ENCODE measurements at regions not wholly inside any gene's neighbourhood (a gene's known extent, or its start where the extent isn't known, plus 50 kb on each side); places are given as distances from the start of the nearest gene placed in this dataset.

- Histone ChIP-seq H3K18ac (ENCODE audit: insufficient read length, low read depth, low read length) (no peak overlapping the region), H2BK12ac (ENCODE audit: insufficient read length, low read depth, low read length) (no peak overlapping the region), H3K79me2 (ENCODE audit: insufficient read depth, low read length) (no peaks in the 10 kb centered on the region), H2BK5ac (ENCODE audit: insufficient read length, low read length) (no peak overlapping the region), H3K27me3 (ENCODE audit: insufficient read depth, low read length) (no peaks in the 10 kb centered on the region), H3K79me1 (ENCODE audit: insufficient read depth, low read depth, low read length, poor library complexity, severe bottlenecking) (no peaks in the 10 kb centered on the region), H3K4me1 (ENCODE audit: insufficient read depth, low read length) (no peaks in the 10 kb centered on the region), H2AK5ac (ENCODE audit: insufficient read length, low read length) (no peak overlapping the region), H3K4ac (ENCODE audit: low read depth, low read length) (no peak overlapping the region), H3K9me3 (ENCODE audit: control insufficient read depth, low read depth, low read length) (no peaks in the 10 kb centered on the region), H4K91ac (ENCODE audit: insufficient read length, low read depth, low read length) (no peak overlapping the region), H2BK20ac (ENCODE audit: low read depth, low read length, poor library complexity, severe bottlenecking) (no peak overlapping the region), H3K23ac (ENCODE audit: insufficient read length, low read depth, low read length) (no peak overlapping the region), H2BK120ac (ENCODE audit: low read depth, low read length, poor library complexity, severe bottlenecking) (no peak overlapping the region), H3T11ph (ENCODE audit: low read length) (no peak overlapping the region), H4K5ac (ENCODE audit: insufficient read length, low read depth, low read length) (no peak overlapping the region), H3K27ac (ENCODE audit: insufficient read length, low read depth, low read length) (no peak overlapping the region), H3K4me2 (ENCODE audit: insufficient read depth, insufficient read length, low read length) (no peak overlapping the region), H4K8ac (replicated peaks; ENCODE audit: insufficient read length, low read depth, low read length) (no peak overlapping the region), H4K20me1 (ENCODE audit: control insufficient read depth, insufficient read depth, insufficient read length) (no peaks in the 10 kb centered on the region), H3K9ac (ENCODE audit: extremely low read depth, insufficient read length, low read length) (no peak overlapping the region), H3K56ac (ENCODE audit: insufficient read length, low read depth, low read length) (no peak overlapping the region), H3K23me2 (ENCODE audit: insufficient read length, low read depth, low read length, poor library complexity, severe bottlenecking) (no peaks in the 10 kb centered on the region), H2BK15ac (ENCODE audit: low read depth, low read length) (no peak overlapping the region), H3K14ac (ENCODE audit: insufficient read depth, low read length) (no peak overlapping the region), H2AFZ (ENCODE audit: low read length) (no peak overlapping the region)
- no CpG with 5 or more reads among the region's 16 CpGs for WGBS (ENCODE audit: extremely low coverage, insufficient read length, low lambda C conversion rate)
- no peak overlapping the region for H3K4me3 Mint-ChIP-seq
- no peaks in the 10 kb centered on the region for H3K9me3 Mint-ChIP-seq
- TF ChIP-seq CTCF (conservative IDR thresholded peaks at IDR 0.05): no peak
- no peaks in the 10 kb centered on the region for H3K36me3 Mint-ChIP-seq (ENCODE audit: insufficient read depth in 1 of 3, low read depth in 3 of 3)
- DNase-seq: no peak
- no peak overlapping the region; a peak in 1 of 7 replicates for H3K27ac Mint-ChIP-seq
- peaks cover 2% of the 10 kb centered on the region in 2 experiments for H3K4me1 Mint-ChIP-seq
- peaks cover 30% of the 10 kb centered on the region for H3K27me3 Mint-ChIP-seq (ENCODE audit: low read depth)
These were observed 59.7 kb upstream of the CD34 start for GRCh38 chr1:207970329-207971233.

Measured in H9 (cell line).